ENCODE measurements at regions not wholly inside any gene's neighbourhood (a gene's known extent, or its start where the extent isn't known, plus 50 kb on each side); places are given as distances from the start of the nearest gene placed in this dataset.
A peak's percentile ranks its signal among the peaks of the same experiment; 100 is the strongest.

DNA sequence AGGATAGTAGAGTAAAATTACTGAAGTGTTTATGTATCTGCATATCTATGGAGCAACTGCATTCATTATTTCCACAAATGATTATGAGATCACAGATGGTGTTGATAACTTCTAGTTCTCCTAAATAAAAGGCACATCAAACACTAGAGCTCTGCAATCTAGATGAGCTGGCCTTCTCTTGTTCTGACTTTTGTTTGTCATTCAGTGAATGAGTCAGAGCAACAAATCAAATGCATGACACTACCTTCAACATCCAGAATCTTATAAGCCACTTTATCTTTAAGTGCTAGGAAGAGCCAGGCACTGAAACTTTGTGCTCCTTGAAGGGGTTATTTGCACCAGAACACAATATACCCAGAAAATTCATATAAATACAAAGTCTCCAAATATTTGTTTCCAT lies 456.0 kb downstream of the PCDH17 start:
- H3K36me3 Mint-ChIP-seq, result no peaks in the 10 kb centered on the region
- no peaks in the 10 kb centered on the region for H3K4me1 Mint-ChIP-seq
- no peak overlapping the region for H3K27ac Mint-ChIP-seq
- H3K27me3 Mint-ChIP-seq, result no peaks in the 10 kb centered on the region
- H3K9me3 Mint-ChIP-seq, result peaks cover 0 to 9% (median 0%) of the 10 kb centered on the region in 7 donors
- DNase-seq (no peak), ATAC-seq (ENCODE audit: low read depth in 2 of 2) (no peak)
- H3K4me3 Mint-ChIP-seq, result no peak overlapping the region

GRCh38 chr13:58093394-58093793 lies 461.9 kb downstream of the PCDH17 start:
- H3K9me3 Mint-ChIP-seq, result peaks cover 0 to 14% (median 2%) of the 10 kb centered on the region in 7 donors
- no peaks in the 10 kb centered on the region for H3K27me3 Mint-ChIP-seq
- H3K36me3 Mint-ChIP-seq, result no peaks in the 10 kb centered on the region
- no peak overlapping the region for H3K4me3 Mint-ChIP-seq
- no peak for ATAC-seq (ENCODE audit: low read depth in 2 of 2)
- no peak for DNase-seq
- no peaks in the 10 kb centered on the region for H3K4me1 Mint-ChIP-seq
- H3K27ac Mint-ChIP-seq, result no peak overlapping the region

GRCh38 chr13:58097831-58098230 lies 466.3 kb downstream of the PCDH17 start:
- Mint-ChIP-seq H3K4me1 (no peaks in the 10 kb centered on the region), H3K36me3 (no peaks in the 10 kb centered on the region), H3K4me3 (no peak overlapping the region), H3K27me3 (no peaks in the 10 kb centered on the region), H3K27ac (no peak overlapping the region), H3K9me3 (peaks cover 0 to 14% (median 0%) of the 10 kb centered on the region in 7 donors)
- ATAC-seq (ENCODE audit: low read depth in 2 of 2) (no peak), DNase-seq (no peak)

DNA sequence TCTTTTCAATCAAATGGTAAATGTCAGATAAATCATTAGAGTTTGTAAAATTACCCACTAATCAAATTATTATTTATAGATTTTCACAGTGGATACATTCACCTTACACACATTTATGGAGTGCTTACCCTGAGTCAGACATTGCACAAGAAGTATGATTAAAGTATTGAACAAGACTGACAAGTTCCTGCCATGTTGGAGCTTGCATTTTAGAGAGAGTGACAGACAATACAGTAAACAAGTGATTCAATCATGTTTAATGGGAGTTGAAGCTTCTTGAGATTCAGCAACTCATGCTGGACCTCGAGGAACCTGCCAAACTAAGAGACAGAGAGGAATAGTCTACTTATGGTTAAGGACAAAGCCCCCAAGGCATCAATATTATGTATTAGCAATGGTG lies 487.8 kb downstream of the PCDH17 start:
- Mint-ChIP-seq H3K4me3 (no peak overlapping the region), H3K9me3 (peaks cover 0 to 12% (median 2%) of the 10 kb centered on the region in 7 donors)
- no peak for ATAC-seq (ENCODE audit: low read depth in 2 of 2)

DNA sequence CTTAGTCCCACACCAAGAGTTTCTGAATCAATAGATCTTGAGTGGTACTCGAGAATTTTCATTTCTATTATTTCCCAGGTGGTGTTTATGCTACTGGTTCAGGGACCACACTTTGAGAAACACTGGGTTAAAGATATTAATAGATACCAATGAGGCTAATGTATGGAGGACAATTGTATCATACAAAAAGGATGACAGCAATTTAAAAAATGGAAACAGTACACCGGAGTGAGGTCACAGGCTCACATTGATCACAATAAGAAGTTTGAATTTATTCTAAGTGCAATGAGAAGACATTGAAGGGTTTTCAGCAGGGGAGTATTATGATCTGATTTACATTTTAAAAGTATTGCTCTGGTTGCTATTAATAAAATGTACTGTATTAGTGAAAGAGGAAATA lies 488.3 kb downstream of the PCDH17 start:
- Mint-ChIP-seq H3K4me3 (no peak overlapping the region), H3K9me3 (peaks cover 0 to 12% (median 2%) of the 10 kb centered on the region in 7 donors), H3K4me1 (no peaks in the 10 kb centered on the region), H3K27ac (no peak overlapping the region), H3K36me3 (no peaks in the 10 kb centered on the region), H3K27me3 (no peaks in the 10 kb centered on the region)
- DNase-seq (no peak), ATAC-seq (ENCODE audit: low read depth in 2 of 2) (no peak)

More for the DNA sequence above, 487.8 kb downstream of the PCDH17 start:
- H3K36me3 Mint-ChIP-seq, result no peaks in the 10 kb centered on the region
- H3K27me3 Mint-ChIP-seq, result no peaks in the 10 kb centered on the region
- no peak overlapping the region for H3K27ac Mint-ChIP-seq
- DNase-seq, result no peak
- H3K4me1 Mint-ChIP-seq, result no peaks in the 10 kb centered on the region

- no peak overlapping the region for H3K27ac Mint-ChIP-seq
- H3K4me1 Mint-ChIP-seq, result no peaks in the 10 kb centered on the region
- no peak overlapping the region for H3K4me3 Mint-ChIP-seq
- DNase-seq (no peak), ATAC-seq (ENCODE audit: low read depth in 2 of 2) (no peak)
- H3K36me3 Mint-ChIP-seq, result no peaks in the 10 kb centered on the region
- peaks cover 4 to 23% (median 14%) of the 10 kb centered on the region in 7 donors for H3K9me3 Mint-ChIP-seq
- H3K27me3 Mint-ChIP-seq, result no peaks in the 10 kb centered on the region
Measured at GRCh38 chr13:58126496-58126895, 495.0 kb downstream of the PCDH17 start.

DNA sequence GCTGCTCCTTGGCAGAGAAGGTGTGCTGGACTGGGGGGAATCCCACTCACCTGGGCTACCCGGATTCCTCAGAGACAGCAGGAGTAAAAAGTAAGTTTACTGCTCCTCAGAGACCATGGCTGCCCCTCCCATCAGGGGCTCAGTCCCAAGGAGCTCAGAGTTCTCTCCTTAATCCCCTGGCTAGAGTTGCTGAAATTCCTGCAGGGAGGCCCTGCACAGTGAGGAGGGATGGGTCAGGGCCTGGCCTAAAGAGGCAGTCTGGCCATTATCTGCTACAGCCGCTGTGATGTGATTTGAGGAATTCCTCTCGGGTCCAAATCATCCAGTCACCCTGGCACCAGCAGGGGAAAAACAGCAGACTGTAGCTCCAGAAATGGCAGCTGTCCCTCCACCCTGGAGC lies 502.5 kb downstream of the PCDH17 start:
- Mint-ChIP-seq H3K27ac (no peak overlapping the region), H3K4me3 (no peak overlapping the region), H3K9me3 (peaks cover 4 to 24% (median 18%) of the 10 kb centered on the region in 7 donors), H3K4me1 (no peaks in the 10 kb centered on the region), H3K36me3 (peaks cover 0 to 6% of the 10 kb centered on the region in 2 donors), H3K27me3 (no peaks in the 10 kb centered on the region)
- ATAC-seq (ENCODE audit: low read depth in 2 of 2) (no peak), DNase-seq (no peak)

GRCh38 chr13:58134525-58134924 lies 503.0 kb downstream of the PCDH17 start:
- Mint-ChIP-seq H3K4me1 (no peaks in the 10 kb centered on the region), H3K36me3 (peaks cover 0 to 6% of the 10 kb centered on the region in 2 donors), H3K9me3 (peaks cover 4 to 21% (median 18%) of the 10 kb centered on the region in 7 donors), H3K27ac (no peak overlapping the region), H3K27me3 (no peaks in the 10 kb centered on the region), H3K4me3 (no peak overlapping the region)
- no peak for ATAC-seq (ENCODE audit: low read depth in 2 of 2)
- DNase-seq, result no peak

DNA sequence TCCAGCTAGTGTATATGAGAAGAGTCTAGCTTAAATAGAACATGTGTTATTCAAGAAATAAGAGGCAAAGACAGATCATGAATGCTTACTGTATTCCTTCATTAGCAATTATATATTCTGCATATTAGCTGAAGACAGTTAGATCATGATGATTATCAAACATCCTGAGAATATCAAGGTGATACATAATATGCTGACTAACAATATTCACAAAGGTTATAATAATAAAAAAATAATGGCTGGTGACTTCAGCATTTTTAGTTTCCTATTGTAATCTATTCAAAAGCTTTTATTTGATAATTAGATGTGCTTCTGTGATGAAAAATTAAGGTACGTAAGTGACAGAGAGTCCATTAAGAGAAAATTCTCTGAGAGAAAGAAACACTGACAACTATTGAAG lies 511.4 kb downstream of the PCDH17 start:
- Mint-ChIP-seq H3K27ac (no peak overlapping the region), H3K4me1 (no peaks in the 10 kb centered on the region), H3K9me3 (peaks cover 2 to 19% (median 4%) of the 10 kb centered on the region in 7 donors), H3K4me3 (no peak overlapping the region), H3K36me3 (no peaks in the 10 kb centered on the region), H3K27me3 (no peaks in the 10 kb centered on the region)
- DNase-seq (no peak), ATAC-seq (ENCODE audit: low read depth in 2 of 2) (no peak)

DNA sequence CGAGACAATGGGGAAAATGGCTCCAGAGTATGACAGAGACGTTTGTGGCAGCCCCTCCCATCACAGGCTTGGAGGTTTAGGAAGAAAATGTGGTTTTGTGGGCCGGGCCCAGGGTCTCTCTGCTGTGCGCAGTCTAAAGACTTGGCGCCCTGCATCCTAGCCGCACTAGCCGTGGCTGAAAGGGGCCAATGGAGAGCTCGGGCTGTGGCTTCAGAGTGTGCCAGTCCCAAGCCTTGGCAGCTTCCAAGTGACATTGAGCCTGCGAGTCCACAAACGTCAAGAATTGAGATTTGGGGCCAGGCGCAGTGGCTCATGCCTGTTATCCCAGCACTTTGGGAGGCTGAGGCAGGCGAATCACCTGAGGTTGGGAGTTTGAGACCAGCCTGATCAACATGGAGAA lies 513.1 kb downstream of the PCDH17 start:
- Mint-ChIP-seq H3K27me3 (no peaks in the 10 kb centered on the region), H3K4me1 (no peaks in the 10 kb centered on the region), H3K27ac (no peak overlapping the region), H3K4me3 (no peak overlapping the region), H3K9me3 (peaks cover 2 to 19% (median 4%) of the 10 kb centered on the region in 7 donors), H3K36me3 (no peaks in the 10 kb centered on the region)
- no peak for DNase-seq
- ATAC-seq (ENCODE audit: low read depth in 2 of 2), result no peak

- Mint-ChIP-seq H3K4me1 (no peaks in the 10 kb centered on the region), H3K27me3 (no peaks in the 10 kb centered on the region), H3K36me3 (no peaks in the 10 kb centered on the region), H3K9me3 (peaks cover 0 to 2% (median 0%) of the 10 kb centered on the region in 7 donors), H3K4me3 (no peak overlapping the region), H3K27ac (no peak overlapping the region)
- ATAC-seq (ENCODE audit: low read depth in 2 of 2), result no peak
- DNase-seq, result no peak
Measured at GRCh38 chr13:58151452-58151851, 519.9 kb downstream of the PCDH17 start.

DNA sequence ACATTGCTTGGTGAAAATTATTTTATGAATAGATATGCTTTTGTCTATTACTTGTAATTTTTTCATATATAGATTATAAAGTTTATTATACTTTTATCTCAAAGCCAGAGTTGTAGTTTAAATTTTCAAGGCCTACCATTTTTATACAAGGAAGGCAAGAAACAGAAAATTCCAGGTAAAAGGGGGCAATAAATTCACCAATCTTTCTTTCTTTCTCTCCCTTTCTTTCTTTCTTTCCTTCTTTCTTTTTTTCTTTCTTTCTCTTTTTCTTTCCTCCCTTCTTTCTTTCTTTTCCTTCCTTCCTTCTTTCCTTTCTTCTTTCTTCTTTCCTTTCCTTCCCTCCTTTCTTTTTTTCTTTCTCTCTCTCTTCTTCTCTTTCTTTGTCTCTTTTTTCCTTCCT lies 529.4 kb downstream of the PCDH17 start:
- Mint-ChIP-seq H3K4me1 (no peaks in the 10 kb centered on the region), H3K9me3 (peaks cover 0 to 4% (median 0%) of the 10 kb centered on the region in 7 donors), H3K4me3 (no peak overlapping the region), H3K27ac (no peak overlapping the region), H3K27me3 (no peaks in the 10 kb centered on the region), H3K36me3 (no peaks in the 10 kb centered on the region)
- ATAC-seq (ENCODE audit: low read depth in 2 of 2) (no peak), DNase-seq (no peak)

GRCh38 chr13:58165617-58166016 lies 534.1 kb downstream of the PCDH17 start:
- H3K27me3 Mint-ChIP-seq, result no peaks in the 10 kb centered on the region
- ATAC-seq (ENCODE audit: low read depth in 2 of 2) (no peak), DNase-seq (no peak)
- no peaks in the 10 kb centered on the region for H3K36me3 Mint-ChIP-seq
- H3K9me3 Mint-ChIP-seq, result peaks cover 0 to 4% (median 0%) of the 10 kb centered on the region in 7 donors
- H3K27ac Mint-ChIP-seq, result no peak overlapping the region
- H3K4me3 Mint-ChIP-seq, result no peak overlapping the region
- no peaks in the 10 kb centered on the region for H3K4me1 Mint-ChIP-seq

GRCh38 chr13:58181111-58181510 lies 549.6 kb downstream of the PCDH17 start:
- peak overlapping the region in 1 of 6 donors; percentile 15 for H3K27ac Mint-ChIP-seq
- no peaks in the 10 kb centered on the region for H3K36me3 Mint-ChIP-seq
- peak overlapping the region in 1 of 8 donors; percentile 77 for H3K4me3 Mint-ChIP-seq
- no peaks in the 10 kb centered on the region for H3K4me1 Mint-ChIP-seq
- peaks cover 5 to 21% (median 15%) of the 10 kb centered on the region in 7 donors for H3K9me3 Mint-ChIP-seq
- H3K27me3 Mint-ChIP-seq, result no peaks in the 10 kb centered on the region
- DNase-seq (no peak), ATAC-seq (ENCODE audit: low read depth in 2 of 2) (no peak)

DNA sequence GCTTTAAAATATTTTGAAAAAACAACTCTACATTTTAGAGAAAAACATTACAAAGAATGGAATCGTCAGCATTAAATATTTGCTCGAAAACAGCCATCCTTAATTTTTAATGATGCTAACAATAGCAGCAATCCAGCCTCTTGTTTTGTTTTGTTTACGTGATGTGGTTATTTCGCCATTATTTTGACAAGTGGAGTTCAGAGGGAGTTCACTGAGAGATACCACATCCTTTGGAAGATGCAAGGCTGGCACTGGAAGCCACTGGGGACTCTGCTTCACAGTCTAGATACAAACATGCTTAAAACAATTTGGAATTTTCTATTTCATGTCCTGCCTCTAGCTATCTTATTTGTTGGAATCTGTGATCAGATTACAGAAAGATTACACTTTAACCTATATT lies 556.3 kb downstream of the PCDH17 start:
- no peak overlapping the region for H3K4me3 Mint-ChIP-seq
- H3K4me1 Mint-ChIP-seq, result no peaks in the 10 kb centered on the region
- H3K27me3 Mint-ChIP-seq, result no peaks in the 10 kb centered on the region
- H3K27ac Mint-ChIP-seq, result no peak overlapping the region
- DNase-seq, result no peak
- peaks cover 5 to 16% (median 7%) of the 10 kb centered on the region in 7 donors for H3K9me3 Mint-ChIP-seq
- ATAC-seq (ENCODE audit: low read depth in 2 of 2), result no peak
- H3K36me3 Mint-ChIP-seq, result no peaks in the 10 kb centered on the region

Data from naive B cell (primary cell).